ENCODE measurements at regions not wholly inside any gene's neighbourhood (a gene's known extent, or its start where the extent isn't known, plus 50 kb on each side); places are given as distances from the start of the nearest gene placed in this dataset.
A peak's percentile ranks its signal among the peaks of the same experiment; 100 is the strongest.
"Not testable (repeated sequence)": the region's sequence is repeated elsewhere in the genome, so short reads cannot be mapped to it uniquely, and the experiment has no call there.

DNA sequence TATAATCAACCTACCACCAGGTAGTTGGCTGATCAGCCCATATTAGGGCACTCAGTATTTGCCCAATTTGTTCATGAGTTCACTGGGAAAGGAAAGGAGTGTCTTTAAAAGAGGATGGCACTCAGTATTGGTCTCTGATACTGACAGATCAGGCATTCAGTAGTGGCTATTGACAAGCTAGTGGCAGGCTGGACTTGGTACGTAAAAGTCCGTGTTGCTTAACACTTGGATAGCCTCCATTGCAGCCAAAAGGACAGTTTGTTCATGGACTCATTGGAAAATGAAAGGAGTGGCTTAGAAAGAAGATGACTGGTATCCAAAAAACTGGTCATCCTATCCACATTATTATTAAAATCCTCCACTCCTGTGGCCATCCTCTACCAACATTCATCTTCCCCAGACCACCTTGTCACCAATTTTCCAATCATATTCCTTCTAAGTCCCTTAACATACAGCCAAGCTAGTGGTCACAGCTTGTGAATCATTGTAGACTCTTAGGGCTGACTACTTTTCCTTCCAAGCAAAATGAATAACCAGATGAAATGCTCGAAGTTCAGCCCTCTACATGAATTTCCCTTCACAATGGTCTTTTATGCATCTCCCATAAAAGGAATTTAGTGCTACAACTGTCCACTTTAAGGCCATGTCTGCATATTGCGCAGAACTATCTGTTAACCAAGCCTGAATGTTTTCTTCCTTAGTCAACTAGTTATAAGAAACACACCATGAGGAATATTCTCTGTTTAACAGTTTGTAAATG, 78.6 kb upstream of the MAGI2 start:
- no peak for DNase-seq

DNA sequence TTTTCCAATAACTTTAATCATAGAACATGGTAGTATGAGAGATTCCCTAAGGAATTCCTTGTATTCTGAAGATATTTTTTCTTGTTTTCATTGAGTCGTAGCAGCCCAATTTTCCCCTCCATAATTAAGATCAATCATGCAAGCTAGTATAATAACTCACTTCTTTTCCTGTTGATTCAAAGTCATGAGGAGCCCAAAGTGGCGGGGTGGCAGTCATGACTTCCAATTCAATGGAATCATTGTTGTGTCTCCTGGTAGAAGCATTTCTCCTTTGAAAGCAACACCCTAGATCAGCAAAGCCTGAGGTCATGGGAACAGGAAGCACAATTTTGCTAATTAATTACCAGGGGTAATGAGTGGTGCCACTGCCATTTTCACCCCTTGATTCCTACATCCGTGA, 77.6 kb upstream of the MAGI2 start:
- peak in 1 of 2 experiments; percentile 19 for DNase-seq

DNA sequence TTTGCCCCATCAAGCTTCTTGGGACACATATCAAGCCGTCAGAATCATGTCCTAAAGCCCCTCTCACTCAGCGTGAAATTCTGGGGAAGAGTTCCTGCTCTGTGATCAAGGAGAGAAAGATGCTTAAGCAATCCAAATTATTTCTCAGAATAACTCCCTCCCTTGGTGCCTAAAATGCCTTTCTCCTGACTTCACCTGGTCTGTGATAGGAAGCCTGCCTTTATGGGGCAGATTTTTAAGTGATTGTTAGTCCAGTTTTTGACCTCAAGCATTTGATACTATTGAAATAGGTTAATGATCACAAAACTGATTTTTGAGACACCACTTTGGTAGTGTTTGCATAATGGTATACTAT, 76.4 kb upstream of the MAGI2 start:
- DNase-seq: no peak

DNA sequence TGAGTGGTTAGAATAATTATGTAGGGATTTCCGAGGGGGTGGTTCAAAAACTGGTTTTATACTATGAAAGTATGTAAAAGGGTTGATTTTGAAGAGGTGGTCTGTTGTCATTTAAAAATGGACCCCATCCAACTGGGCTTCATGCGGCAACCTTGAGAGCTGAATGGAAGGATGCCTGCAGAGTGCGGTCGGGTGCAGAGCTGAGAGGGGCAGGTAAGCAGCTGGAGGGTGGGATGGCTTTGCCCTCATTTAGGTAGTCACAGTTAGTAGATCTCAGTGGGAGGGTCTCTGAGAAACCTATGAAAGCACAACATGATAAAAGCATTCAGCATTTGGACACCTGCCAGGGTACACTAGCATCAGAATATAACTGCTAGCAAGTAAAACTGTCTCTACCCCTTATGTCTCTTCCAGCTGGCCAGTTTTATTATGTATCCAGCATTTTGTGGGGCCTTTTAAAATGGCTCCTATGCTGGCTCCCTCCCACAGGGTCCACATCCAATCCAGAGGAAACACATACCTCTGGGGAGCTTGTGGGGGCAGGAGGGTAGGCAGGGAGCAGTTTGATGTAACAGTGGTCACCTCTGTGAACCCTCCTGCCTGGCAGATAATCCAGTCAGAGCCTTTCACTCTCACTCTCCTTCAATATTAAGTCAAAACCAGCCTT, 75.9 kb upstream of the MAGI2 start:
- peak; percentile 22 to 40 for DNase-seq

GRCh38 chr7:79528421-79528820, 75.0 kb upstream of the MAGI2 start:
- no peak for DNase-seq

DNA sequence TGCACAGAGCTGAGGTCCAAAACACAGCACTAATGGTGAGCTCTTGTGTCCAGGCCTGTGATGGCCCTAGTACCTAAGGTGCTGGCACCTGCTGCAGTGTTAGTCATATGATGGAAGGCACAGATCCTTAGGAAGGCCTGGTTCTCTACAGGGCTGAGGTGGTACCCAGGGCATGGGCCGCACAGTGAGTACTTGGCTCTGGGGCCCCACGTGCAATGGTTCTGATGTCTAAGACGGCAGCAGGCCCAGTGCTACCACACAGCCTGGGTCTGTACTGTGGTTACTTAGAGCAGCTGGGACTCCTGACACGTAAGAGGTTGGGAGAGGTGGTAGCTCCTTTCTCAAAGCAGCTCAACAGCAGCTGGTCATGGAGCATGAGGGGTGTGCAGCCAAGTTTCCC, 70.6 kb upstream of the MAGI2 start:
- DNase-seq: no peak

GRCh38 chr7:79523436-79523835, 70.0 kb upstream of the MAGI2 start:
- DNase-seq: no peak

DNA sequence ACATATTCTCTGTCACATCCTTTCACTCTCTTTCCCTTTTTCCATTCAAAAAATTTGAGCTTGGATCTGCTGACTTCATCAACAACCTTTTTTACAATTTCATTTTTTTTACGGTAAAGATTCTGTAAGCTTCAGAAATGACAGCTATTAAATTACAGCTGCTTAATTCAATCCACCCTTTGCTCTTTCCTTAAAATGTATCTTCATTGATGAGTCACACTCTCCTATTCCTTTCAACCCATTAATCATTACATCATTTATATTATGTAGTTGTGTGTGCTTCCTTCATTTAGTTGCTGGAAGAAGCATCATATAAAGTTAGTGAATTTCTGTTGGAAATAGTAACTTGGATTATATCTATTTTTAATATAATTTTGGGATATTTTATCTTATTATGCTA, 67.1 kb upstream of the MAGI2 start:
- no peak for DNase-seq

DNA sequence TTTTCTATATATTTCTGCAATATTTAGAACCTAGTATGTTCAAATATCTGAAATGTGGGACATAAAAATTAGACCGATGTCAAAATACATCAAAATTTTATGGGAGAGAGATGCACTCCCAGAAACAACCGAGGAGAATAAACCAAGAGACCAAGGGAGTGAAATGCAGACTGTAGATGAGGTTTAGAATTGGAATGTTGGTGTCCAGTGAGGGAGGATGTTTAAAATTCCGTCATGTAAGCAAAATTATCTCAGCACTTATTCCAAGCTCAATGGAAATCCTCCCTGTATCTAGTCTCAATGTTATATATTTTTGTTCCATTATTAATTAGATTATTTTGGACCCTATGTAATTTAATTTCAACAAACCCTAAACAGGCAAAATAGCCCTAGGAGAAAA, 61.9 kb upstream of the MAGI2 start:
- DNase-seq: no peak

- no peak for DNase-seq
These were observed 59.8 kb upstream of the MAGI2 start for GRCh38 chr7:79513261-79513660.

- DNase-seq: no peak
These were observed 58.8 kb upstream of the MAGI2 start for GRCh38 chr7:79512261-79512660.

- not testable (repeated sequence) for DNase-seq
These were observed 57.6 kb upstream of the MAGI2 start for GRCh38 chr7:79511056-79511455.

DNA sequence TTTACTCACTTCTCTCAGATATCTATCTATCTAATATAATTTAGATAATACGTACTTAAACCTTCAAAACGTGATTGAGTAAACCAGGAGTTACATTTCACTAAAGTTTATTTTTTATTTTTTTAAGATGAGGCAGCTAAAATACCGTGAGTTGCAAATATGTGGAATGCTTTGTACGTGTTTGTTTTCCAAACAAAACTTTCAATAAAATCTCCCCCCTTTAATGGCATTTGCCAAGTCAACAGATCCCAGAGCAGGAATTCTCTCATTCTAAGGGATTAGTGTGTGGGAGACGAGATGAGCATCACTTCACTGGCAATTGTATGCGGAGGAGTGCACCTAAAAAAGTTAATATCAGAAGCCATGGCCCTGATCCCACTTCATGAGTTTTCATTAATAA, 53.7 kb upstream of the MAGI2 start:
- DNase-seq: no peak

- DNase-seq: no peak
These were observed 53.0 kb upstream of the MAGI2 start for GRCh38 chr7:79506481-79506880.

DNA sequence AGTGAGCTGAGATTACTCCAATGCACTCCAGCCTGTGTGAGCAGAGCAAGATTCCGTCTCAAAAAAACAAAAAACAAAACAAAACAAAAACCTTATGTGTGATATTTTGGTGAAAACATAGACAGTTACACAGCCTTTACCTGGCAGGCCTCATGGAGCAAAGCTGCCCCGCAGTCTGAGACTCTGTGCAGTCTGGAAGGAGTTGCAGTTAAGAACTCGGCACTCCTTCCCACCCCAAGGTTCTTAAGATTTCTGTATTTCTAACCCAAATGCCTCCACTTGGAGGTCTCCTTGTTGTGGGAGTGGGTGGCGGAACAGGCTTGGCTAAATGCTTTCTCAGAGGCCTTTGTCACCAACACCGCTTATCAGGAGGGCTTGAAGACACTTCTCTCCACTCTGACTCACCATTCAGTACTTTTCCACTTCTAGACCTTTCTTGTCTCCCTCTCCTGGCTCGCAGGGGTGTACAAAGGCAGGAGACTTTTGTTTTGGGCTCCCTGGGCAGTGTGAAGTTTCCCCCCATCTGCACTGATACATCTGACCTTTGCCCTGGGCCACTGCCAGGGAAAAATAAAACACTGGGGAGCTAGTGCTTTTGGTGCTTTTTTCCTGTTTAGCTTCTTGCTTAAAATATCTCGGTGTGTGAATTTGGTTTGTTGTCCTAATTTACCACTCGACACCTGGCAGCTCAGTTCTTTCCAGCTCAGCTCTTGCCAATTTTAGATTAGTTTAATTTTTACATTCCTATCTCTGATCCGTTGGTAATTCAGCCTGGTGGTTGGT, 51.3 kb upstream of the MAGI2 start:
- DNase-seq: peak in 1 of 2 experiments; percentile 16
